Thyroid gland (tissue), 4 donors: ENCODE measurements at regions not wholly inside any gene's neighbourhood (a gene's known extent, or its start where the extent isn't known, plus 50 kb on each side); places are given as distances from the start of the nearest gene placed in this dataset.

Source experiments
- POLR2A ChIP-seq, 2 donors: fragments of 450-650 bp; IDR thresholded peaks; one replicate each; pipeline ENCODE4 v1.6.1; 2017; ENCODE audit warnings: antibody characterized with exemption in 2 of 2, mild to moderate bottlenecking in 2 of 2, moderate library complexity in 1 of 2
- TF ChIP-seq, protein P1 (sequence below), 6 experiments: fragments of 200-600 bp in 3 of 6; fragments of 450-650 bp in 3 of 6; sonication (generic) in 3 of 6; IDR thresholded peaks; one replicate each; pipeline ENCODE4 v1.5.1; 2016 to 2019; ENCODE audit warnings: antibody characterized with exemption in 6 of 6, mild to moderate bottlenecking in 2 of 6, inconsistent platforms in 1 of 6, moderate library complexity in 1 of 6

DNA sequence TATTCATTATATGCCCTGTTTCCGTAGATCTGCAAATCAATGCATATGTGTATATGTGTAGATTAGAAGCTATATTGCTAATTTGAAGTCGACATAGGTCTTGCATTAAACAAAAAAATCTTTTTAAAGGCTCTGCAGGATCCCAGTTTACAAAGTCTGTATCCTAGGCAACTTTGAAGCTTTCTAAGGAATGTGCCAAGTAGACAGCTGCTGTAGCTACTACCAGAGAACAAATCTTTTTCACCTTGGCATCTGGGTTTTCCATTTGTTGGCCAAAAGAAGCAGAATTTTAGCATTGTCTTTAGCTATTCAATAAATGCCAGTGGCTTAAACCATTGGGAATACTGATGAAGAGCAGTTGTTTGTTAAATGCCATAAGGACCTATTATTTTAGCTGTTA is 88.0 kb downstream of the NAA11 start:
- TF ChIP-seq, protein P1, sequence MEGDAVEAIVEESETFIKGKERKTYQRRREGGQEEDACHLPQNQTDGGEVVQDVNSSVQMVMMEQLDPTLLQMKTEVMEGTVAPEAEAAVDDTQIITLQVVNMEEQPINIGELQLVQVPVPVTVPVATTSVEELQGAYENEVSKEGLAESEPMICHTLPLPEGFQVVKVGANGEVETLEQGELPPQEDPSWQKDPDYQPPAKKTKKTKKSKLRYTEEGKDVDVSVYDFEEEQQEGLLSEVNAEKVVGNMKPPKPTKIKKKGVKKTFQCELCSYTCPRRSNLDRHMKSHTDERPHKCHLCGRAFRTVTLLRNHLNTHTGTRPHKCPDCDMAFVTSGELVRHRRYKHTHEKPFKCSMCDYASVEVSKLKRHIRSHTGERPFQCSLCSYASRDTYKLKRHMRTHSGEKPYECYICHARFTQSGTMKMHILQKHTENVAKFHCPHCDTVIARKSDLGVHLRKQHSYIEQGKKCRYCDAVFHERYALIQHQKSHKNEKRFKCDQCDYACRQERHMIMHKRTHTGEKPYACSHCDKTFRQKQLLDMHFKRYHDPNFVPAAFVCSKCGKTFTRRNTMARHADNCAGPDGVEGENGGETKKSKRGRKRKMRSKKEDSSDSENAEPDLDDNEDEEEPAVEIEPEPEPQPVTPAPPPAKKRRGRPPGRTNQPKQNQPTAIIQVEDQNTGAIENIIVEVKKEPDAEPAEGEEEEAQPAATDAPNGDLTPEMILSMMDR (IDR thresholded peaks at IDR 0.05): no peak
- no peak for TF ChIP-seq POLR2A (IDR thresholded peaks at IDR 0.05)
